ENCODE measurements at regions not wholly inside any gene's neighbourhood (a gene's known extent, or its start where the extent isn't known, plus 50 kb on each side); places are given as distances from the start of the nearest gene placed in this dataset.

DNA sequence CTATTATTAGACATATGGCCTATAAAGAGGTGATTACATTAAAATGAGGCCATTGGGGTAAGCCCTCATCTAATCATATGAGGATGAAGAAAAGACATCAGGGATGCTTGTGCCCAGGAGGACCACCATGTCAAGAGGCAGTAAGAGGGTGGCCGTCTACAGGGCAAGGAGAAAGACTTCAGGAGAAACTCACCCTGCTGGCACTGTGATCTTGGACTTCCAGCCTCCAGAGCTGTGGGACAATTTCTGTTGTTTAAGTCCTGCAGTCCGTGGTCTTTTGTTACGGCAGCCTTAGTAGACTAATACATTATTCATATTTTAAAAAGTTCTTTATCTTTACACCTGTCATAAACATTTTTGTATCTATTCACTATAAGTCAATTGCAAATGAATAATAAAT lies 290.0 kb downstream of the PRL start:
- no peak for DNase-seq

- no peak for DNase-seq
Observed at GRCh38 chr6:22007469-22007868, 289.4 kb downstream of the PRL start.

DNA sequence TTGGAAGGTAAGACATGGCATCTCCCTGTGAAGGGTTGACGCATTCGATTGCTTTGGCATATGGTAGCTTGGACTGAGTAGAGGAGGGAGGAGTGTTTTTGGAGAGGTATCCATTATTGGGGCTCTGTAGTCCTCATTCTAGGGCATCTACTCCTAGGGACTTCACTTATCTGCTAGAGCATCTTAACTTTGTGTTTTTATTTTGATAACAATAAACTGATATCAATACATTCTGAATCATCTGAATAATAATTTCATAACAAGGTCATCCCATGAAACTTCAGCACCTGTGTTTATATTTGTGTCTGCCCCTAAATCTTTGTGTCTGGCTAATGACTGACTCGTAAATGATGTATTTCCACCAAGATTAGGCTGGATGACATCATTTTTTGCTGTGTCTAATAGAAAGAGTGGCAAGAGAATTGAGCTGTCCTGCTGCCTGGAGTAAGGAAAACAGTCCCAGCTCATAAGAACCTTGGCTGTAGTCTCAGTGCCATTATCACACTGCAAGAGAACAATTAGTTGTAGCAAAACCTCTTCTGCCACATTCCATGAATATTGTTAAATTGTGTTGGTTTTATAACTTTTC lies 288.5 kb downstream of the PRL start:
- DNase-seq, result no peak

DNA sequence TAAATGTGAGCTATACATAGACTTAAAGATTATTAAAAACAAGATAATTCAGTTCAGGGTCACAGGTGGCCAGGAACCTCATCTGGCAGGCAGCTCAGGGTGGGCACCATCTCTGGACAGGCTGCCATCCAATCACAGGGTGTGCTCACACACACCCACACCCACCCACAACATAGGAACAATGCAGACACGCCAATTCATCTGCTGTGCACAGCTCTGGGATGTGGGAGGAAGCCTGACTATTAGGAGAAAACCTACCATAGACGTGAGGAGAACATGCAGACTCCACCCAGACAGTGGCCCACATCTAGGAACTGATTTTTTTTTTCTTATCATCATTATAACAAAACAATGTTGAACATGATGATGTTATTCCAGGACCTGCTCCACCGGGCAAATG lies 286.7 kb downstream of the PRL start:
- no peak for DNase-seq

- no peak for DNase-seq
Observed at GRCh38 chr6:22015216-22015615, 281.6 kb downstream of the PRL start.

- DNase-seq, result no peak
Observed at GRCh38 chr6:22015944-22016343, 280.9 kb downstream of the PRL start.

DNA sequence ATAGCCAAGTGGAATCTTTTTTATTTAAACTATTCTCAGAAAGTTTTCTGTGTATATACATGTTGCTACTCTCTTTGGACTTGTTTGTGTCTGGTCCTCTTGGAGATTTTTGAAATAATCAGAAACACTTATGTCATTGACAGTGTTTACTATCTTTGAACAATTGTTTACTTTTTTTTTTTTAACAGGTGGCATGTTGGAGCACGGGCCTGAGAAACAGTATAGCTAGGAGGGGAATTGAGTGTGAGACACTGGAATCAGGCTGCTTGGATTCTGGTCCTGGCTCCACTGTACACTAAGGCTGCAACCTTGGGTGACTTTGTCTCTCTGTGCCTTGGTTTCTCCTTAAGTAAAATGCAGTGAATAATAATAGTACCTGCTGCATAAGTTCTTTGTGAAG lies 279.6 kb downstream of the PRL start:
- DNase-seq, result no peak

DNA sequence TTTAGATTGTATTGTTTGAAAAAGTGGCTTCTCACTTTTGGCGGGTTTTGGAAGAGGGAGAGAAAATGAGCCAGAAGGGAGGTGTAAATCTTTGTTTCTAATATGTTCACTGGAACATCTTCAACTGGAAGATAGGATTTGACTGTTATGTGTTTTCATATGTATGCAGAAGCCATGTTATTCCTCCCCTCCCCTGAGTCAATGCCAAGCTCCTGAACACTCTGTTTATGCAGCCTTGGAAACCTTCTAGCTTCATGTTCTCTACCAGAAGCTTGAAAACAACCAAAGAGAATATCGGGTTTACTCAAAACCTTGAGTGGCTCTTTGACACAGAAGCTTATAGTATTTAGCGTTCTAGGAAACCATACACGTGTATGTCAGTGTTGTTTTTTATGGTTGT lies 279.1 kb downstream of the PRL start:
- DNase-seq, result no peak

DNA sequence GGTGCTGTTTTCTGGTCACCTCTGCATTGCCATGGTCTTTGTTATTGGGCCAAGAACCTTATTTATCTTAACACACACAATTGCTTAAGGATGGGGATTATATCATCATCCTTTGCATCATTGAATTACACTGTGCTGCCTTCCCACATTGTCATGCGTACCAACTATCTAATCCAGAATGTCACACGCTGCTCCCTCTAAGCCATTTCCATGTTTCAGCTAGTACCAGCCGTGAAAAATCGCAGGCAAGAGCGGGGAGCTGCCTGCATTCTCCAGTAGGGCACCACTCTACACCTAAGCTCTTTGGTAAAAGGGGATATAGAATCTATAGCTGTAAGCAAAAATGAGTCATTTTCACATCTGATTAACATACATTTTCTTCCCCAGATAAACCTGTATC lies 277.0 kb downstream of the PRL start:
- no peak for DNase-seq

- DNase-seq, result no peak
Observed at GRCh38 chr6:22020299-22021003, 276.4 kb downstream of the PRL start.

DNA sequence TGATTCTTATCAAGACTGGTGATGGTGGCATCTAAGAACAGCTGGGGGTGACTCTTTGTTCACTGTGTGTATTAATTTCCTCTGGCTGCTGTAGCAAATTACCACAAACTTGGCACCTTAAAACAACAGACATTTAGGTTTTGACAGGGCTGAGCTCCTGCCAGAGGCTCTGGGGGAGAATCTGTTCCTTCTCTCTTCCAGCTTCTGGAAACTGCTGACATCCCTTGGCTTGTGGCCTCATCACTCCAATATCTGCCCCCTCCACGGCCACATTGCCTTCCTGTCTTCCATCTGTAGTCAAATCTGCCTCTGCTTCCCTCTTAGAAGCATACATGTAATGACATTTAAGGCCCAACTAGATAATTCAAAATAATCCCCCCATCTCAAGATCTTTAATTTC lies 274.9 kb downstream of the PRL start:
- no peak for DNase-seq

- no peak for DNase-seq
Observed at GRCh38 chr6:22023937-22024336, 272.9 kb downstream of the PRL start.

DNA sequence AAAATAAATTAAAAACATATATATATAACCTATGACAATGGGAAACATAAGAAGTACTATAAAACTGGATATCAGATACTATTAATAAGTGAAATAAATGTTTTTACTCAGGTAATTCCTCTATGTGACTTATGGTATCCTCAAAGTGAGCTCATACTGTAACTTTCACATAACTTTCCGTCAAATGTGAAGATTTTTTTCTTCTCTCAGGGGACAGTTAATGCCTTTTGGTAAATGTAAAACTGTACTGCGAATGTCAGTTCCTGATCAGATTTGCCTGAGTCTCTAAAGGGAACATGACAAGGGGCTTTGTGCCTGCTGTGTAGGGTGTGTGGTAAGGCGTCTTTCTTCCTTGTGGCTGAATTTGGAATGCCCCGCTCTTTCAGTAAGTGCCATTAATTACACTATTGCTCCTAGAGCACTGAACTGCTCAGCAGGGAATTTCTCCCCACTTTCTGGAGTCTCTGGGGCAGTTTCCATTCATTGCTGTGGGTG lies 271.8 kb downstream of the PRL start:
- no peak for DNase-seq

DNA sequence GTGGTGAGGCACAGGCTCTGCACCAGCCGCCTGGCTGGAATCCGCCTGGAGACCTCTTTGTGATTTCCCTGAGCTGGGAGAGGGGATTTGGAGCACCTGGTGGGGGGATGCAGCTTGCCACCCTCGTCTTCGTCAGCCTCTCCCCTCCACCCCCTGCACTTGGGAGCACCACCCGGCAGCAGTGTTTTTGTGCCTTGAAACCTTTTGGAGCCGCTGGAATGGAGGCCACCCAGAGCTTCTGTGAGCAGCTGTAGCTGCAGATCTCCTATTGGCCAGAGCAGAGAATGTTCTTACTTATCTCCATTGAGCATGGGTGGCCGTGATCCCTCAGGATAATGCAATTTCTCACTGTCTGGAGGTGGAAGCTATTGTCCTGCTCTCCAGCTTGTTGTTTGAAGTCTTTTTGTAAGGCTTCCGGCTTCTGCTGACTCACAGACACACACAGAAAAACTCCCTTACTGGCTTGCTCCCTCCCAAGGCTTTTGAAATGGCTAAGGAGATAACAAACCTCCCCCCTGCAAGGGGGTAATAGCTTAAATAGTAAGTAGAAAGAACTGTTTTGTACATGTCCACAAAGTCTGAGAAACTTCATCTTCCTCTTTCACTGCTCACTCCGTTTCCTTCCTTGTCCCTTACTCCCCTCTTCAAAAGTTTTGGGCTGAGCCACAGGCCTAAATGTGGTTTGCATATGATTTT lies 271.2 kb downstream of the PRL start:
- DNase-seq, result peak; percentile 9

GRCh38 chr6:22026164-22026678 lies 270.6 kb downstream of the PRL start:
- no peak for DNase-seq

- no peak for DNase-seq
Observed at GRCh38 chr6:22027040-22027725, 269.7 kb downstream of the PRL start.

DNA sequence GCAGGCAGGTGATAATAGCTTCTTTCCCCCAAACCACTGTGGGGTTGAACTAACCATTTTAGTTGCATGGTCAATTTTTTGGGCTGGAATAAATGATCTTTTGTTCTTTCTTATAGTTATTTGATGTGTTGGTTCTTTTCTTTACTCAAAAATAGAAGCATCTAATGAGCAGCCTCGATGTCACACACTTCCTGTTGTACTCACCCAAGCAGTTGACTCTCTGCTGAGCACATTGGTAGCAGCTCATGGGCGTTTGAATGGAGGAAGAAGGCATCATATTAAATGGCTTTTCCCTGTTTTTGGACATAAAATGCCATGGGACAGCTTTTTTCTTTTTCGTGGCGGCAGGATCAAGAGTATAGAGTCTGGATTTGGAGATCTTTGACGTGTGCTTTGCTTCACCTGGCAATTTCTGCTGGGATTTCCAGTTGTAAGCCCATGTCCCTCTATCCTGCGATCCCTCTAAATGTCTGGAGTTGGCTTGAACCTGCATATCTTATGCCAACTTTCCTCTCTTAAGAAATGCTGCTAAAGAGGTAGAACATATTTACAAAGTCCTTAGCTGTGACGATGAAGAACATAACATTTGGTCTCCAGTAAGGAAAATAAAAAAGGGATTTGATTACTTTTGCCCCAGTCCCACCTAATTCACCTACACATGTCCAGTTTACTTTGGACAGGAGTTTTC lies 268.3 kb downstream of the PRL start:
- DNase-seq, result no peak

GRCh38 chr6:22029171-22029570 lies 267.7 kb downstream of the PRL start:
- DNase-seq, result no peak

GRCh38 chr6:22030730-22031619 lies 265.9 kb downstream of the PRL start:
- no peak for DNase-seq

GRCh38 chr6:22035690-22036089 lies 261.1 kb downstream of the PRL start:
- DNase-seq, result no peak

DNA sequence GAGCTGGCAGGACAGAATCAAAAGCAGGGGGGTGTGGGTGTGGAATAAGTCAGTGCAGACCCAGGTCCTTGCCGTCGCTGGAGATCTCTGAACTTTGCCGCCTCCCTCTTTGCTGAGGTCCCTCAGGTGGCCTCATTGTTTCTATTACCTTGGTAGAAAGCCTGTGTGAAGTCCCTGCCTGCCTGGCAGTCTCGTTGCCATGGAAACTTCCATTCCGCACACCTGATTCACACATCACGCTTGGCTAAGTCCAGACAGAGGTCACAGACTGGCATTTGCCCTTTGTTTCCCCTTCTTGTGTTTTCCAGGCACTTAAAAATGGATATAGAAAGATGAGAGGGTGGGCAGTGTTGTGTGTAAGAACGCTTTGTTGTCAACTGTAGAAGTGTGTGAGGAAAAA lies 260.6 kb downstream of the PRL start:
- DNase-seq, result no peak

- no peak for DNase-seq
Observed at GRCh38 chr6:22036699-22037098, 260.1 kb downstream of the PRL start.
